ENCODE measurements at regions not wholly inside any gene's neighbourhood (a gene's known extent, or its start where the extent isn't known, plus 50 kb on each side); places are given as distances from the start of the nearest gene placed in this dataset.

GRCh38 chr7:106486331-106486730 is 174.6 kb downstream of the CCDC71L start:
- TF ChIP-seq ZZZ3 (CRISPR knock-in tag; IDR thresholded peaks at IDR 0.05; ENCODE audit: borderline replicate concordance) (no peak), E2F2 (CRISPR knock-in tag; IDR thresholded peaks at IDR 0.05; ENCODE audit: borderline replicate concordance) (no peak), JUND (CRISPR knock-in tag; IDR thresholded peaks at IDR 0.05) (no peak), POLR2AphosphoS5 (IDR thresholded peaks at IDR 0.05; ENCODE audit: low read depth, low read length) (no peak), ELF1 (CRISPR knock-in tag; IDR thresholded peaks at IDR 0.05) (no peak), KDM4B (CRISPR knock-in tag; IDR thresholded peaks at IDR 0.05) (no peak), ZBTB25 (CRISPR knock-in tag; IDR thresholded peaks at IDR 0.05) (no peak), CREB1 (IDR thresholded peaks at IDR 0.05) (no peak), CREB1 (CRISPR knock-in tag; IDR thresholded peaks at IDR 0.05) (no peak)
- TF ChIP-seq, protein P1, sequence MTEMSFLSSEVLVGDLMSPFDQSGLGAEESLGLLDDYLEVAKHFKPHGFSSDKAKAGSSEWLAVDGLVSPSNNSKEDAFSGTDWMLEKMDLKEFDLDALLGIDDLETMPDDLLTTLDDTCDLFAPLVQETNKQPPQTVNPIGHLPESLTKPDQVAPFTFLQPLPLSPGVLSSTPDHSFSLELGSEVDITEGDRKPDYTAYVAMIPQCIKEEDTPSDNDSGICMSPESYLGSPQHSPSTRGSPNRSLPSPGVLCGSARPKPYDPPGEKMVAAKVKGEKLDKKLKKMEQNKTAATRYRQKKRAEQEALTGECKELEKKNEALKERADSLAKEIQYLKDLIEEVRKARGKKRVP (CRISPR knock-in tag; IDR thresholded peaks at IDR 0.05), result no peak

Data from HepG2 (cell line).